Testis (tissue), 2 donors: ENCODE measurements at regions not wholly inside any gene's neighbourhood (a gene's known extent, or its start where the extent isn't known, plus 50 kb on each side); places are given as distances from the start of the nearest gene placed in this dataset.

ENCODE experiments used
- POLR2A ChIP-seq: fragments of 450-650 bp; IDR thresholded peaks from one replicate; pipeline ENCODE4 v1.6.1; 2017; ENCODE audit warnings: antibody characterized with exemption, mild to moderate bottlenecking, moderate library complexity
- TF ChIP-seq, protein P1 (sequence below), 3 experiments: fragments of 450-650 bp in 2 of 3; fragments of 200-600 bp in 1 of 3; sonication (generic) in 1 of 3; IDR thresholded peaks; one replicate each; pipeline ENCODE4 v1.5.1; 2016 to 2019; ENCODE audit warnings: antibody characterized with exemption in 3 of 3, mild to moderate bottlenecking in 2 of 3, moderate library complexity in 1 of 3

DNA sequence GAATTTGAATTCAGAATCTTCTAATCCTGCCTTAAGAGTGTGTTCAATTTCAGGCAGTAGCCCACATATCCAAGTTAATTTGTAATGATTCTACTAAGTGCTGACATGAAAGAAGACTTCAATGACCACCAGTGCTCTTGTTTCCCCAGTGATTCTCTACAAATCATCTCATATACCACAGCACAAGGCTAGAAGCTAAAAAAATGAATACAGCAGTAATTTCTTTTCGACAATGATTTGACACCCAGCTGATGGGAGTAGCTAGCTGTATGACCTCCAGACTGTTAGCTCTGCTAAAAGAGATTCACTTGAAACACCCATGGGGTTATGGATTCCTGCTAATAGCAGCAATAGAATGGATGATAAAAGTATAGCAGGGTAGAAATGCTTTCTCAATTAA, 217.0 kb upstream of the TMEFF2 start:
- TF ChIP-seq, protein P1, sequence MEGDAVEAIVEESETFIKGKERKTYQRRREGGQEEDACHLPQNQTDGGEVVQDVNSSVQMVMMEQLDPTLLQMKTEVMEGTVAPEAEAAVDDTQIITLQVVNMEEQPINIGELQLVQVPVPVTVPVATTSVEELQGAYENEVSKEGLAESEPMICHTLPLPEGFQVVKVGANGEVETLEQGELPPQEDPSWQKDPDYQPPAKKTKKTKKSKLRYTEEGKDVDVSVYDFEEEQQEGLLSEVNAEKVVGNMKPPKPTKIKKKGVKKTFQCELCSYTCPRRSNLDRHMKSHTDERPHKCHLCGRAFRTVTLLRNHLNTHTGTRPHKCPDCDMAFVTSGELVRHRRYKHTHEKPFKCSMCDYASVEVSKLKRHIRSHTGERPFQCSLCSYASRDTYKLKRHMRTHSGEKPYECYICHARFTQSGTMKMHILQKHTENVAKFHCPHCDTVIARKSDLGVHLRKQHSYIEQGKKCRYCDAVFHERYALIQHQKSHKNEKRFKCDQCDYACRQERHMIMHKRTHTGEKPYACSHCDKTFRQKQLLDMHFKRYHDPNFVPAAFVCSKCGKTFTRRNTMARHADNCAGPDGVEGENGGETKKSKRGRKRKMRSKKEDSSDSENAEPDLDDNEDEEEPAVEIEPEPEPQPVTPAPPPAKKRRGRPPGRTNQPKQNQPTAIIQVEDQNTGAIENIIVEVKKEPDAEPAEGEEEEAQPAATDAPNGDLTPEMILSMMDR (IDR thresholded peaks at IDR 0.05), result no peak
- no peak for TF ChIP-seq POLR2A
